GM12801 (cell line): ENCODE measurements at regions not wholly inside any gene's neighbourhood (a gene's known extent, or its start where the extent isn't known, plus 50 kb on each side); places are given as distances from the start of the nearest gene placed in this dataset.

ENCODE experiments used
- TF ChIP-seq, protein P1 (sequence below): IDR thresholded peaks from one replicate; pipeline ENCODE4 v1.5.1; 2011; ENCODE audit warnings: control low read depth; ENCODE audit not compliant: insufficient read length; ENCODE audit errors: extremely low read depth

DNA sequence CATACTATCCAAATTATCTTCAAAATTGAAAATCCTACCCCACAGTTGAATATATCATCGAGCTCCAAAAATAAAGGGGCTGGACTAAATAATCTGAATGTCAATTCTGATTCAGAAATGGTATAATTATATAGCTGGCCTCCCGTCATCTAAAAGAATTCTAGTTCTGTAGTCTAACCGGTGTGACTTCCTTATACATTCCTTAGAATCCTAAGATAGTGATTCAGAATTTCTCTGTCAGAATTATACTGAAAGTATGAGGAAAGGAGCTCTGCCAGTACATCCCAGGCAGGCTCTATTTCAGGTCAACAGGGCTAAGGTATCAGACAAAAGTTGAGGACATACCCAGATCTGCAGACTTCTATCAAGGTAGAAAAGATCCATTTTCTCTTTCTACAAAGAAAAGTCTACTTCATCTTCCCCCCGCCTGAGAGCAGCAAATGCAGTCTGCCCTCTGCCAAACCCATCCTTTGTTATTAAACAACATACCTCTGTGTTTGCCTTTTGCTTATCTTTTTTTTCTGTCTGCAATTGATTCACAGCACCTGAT, 128.5 kb downstream of the METTL4 start:
- TF ChIP-seq, protein P1, sequence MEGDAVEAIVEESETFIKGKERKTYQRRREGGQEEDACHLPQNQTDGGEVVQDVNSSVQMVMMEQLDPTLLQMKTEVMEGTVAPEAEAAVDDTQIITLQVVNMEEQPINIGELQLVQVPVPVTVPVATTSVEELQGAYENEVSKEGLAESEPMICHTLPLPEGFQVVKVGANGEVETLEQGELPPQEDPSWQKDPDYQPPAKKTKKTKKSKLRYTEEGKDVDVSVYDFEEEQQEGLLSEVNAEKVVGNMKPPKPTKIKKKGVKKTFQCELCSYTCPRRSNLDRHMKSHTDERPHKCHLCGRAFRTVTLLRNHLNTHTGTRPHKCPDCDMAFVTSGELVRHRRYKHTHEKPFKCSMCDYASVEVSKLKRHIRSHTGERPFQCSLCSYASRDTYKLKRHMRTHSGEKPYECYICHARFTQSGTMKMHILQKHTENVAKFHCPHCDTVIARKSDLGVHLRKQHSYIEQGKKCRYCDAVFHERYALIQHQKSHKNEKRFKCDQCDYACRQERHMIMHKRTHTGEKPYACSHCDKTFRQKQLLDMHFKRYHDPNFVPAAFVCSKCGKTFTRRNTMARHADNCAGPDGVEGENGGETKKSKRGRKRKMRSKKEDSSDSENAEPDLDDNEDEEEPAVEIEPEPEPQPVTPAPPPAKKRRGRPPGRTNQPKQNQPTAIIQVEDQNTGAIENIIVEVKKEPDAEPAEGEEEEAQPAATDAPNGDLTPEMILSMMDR: no peak

DNA sequence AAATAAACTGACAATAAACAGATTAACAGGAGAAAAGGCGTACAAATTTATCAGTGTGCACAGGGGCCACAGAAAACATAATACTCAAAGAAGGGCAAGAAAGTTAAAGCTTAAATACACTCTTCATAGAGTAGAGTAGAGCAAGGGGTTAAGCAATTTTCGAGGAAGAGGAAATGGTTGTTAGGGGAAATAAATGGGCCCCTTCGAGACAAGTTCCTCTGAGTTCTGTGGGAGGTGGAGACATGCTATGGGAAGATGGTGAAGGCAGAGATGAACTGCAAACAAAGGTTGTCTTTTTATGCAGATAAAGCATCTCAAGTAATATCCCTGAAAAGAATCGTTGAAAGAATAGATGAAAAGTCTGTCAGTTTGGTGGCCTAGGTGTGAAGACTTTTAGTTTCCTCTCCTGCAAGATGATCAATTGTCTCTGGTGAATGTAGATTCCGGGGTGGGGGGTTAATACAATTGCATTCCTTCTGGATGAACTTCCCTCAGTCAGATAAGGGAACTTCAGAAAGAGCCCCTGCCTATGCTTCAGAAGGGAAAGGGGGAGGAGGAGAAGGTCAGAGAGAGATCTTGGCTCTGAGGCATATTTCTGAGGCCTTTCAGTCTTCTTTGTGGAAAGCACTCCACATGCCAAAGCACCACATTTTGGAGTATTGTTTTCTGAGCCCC, 127.0 kb downstream of the METTL4 start:
- TF ChIP-seq, protein P1: no peak

DNA sequence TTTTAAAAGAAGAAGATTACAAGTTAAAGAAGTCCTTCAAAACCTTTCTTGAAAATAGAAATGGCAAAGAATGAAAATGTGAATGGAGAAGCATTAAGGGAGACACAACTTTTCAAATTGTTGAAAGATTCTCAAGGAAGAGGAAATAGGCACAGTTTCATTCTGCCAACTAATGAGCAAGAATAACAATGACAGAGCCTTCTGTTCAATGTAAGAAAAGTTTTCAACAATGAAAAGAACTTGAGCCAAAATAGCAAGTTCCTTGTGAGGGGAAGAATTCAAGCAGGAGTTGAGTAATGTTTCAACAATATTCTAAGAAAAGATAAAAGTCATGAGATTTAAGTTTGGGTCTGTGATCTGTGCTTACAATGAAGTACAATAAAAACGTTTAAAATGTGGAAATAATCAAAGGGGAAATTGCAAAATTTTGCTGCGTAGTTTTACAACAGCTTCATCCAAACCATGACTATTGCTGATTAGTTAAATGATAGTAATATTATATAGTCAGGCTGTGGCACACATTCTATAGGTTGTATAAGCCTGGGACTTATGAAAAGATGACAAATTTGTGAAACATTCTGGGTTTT, 122.6 kb downstream of the METTL4 start:
- TF ChIP-seq, protein P1: no peak

DNA sequence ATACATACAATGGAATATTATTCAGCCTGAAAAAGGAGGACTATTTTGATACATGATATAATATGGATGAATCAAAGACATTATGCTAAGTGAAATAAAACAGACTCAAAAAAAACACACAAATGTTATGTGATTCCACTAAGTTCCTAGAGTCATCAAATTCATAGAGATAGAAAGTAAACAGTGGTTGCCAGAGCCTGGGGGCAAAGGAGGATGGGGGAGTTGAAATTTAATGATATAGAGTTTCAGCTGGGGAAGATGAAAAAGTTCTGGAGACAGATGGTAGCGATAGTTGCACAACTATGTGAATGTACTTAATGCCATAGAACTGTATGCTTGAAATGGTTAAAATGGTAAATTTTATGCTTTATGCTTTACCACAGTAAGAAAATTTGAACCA, 119.7 kb downstream of the METTL4 start:
- TF ChIP-seq, protein P1: no peak

DNA sequence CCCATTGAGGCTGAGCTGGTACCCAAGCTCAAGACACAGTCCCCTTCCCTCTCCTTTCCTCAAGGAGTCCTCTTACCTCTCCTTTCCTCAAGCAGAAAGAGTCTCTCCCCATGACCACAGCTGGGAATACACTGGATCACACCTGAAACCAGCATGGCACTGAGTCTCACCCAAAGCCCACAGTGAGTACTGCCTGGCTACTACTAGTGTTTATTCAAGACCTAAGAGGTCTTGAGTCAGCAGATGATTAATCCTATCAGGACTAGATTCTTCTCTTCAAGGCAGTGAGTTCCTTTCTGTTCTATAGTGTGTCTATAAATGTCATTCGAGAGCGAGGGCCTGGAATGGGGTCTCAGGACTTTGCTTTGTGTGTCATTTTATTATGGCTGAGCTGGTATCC, 111.4 kb downstream of the METTL4 start:
- TF ChIP-seq, protein P1: no peak

DNA sequence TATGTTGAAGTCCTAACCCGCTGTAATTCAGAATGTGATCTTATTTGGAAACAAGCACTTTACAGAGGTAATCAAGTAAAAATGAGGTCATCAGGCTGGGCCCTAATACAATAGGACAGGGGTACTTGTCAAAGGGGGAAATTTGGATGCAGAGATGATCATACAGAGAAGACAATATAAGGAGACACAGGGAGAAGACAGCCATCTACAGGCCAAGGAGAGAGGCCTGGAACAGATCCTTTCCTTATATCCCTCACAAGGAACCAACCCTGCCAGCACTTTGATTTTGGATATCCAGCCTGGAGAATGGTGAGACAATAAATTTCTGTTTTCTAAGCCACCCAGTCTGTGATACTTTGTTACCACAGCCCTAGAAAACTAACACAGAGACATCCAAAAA, 104.3 kb downstream of the METTL4 start:
- TF ChIP-seq, protein P1: no peak

DNA sequence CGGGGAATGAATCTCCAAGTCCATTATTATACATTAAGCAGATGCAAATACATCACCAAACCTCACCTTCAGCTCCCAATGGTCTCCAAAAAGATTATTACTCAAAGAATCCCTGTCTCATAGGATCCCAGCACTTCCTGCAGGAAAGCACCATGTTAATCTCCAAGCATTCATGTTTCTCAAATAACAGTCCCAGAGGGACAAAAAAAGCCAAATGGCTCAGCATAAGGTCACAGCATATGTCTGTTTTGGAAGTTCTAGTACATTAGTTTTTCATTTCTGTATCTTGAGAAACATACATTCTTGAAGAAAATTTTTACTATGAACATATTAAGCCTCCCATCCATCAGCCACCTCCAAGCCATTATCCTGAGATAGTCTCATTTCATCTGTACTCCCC, 103.3 kb downstream of the METTL4 start:
- TF ChIP-seq, protein P1: no peak
